HepG2 (cell line): ENCODE measurements at regions not wholly inside any gene's neighbourhood (a gene's known extent, or its start where the extent isn't known, plus 50 kb on each side); places are given as distances from the start of the nearest gene placed in this dataset.

Experiments used
- AKNA ChIP-seq: sonication (generic); formaldehyde crosslinking; IDR thresholded peaks from 2 replicates; pipeline ENCODE4 v1.4.0; 2020; ENCODE audit warnings: missing genetic modification reagents, borderline replicate concordance
- GMEB2 ChIP-seq: IDR thresholded peaks from 2 replicates; pipeline ENCODE4 v1.6.1; 2016; ENCODE audit warnings: missing biosample characterization, missing genetic modification reagents, low read depth
- HNRNPL ChIP-seq: fragments of 200-400 bp; formaldehyde crosslinking; IDR thresholded peaks from 2 replicates; pipeline ENCODE4 v1.6.1; 2017; ENCODE audit warnings: mild to moderate bottlenecking, low read depth, low read length
- POLR2AphosphoS2 ChIP-seq: IDR thresholded peaks from 2 replicates; pipeline ENCODE4 v1.6.1; 2011; ENCODE audit warnings: low read depth, low read length, improper control_type of control experiment
- RERE ChIP-seq: IDR thresholded peaks from 2 replicates; pipeline ENCODE4 v1.6.1; 2016; ENCODE audit warnings: low read depth, missing genetic modification reagents, missing compliant biosample characterization
- SP2 ChIP-seq: sonication (generic); formaldehyde crosslinking; IDR thresholded peaks from 2 replicates; pipeline ENCODE4 v1.5.1; 2020; ENCODE audit warnings: mild to moderate bottlenecking, missing genetic modification reagents
- THAP9 ChIP-seq: sonication (generic); formaldehyde crosslinking; IDR thresholded peaks from 2 replicates; pipeline ENCODE4; 2020; ENCODE audit warnings: missing genetic modification reagents, mild to moderate bottlenecking, borderline replicate concordance
- ZBTB1 ChIP-seq: sonication (generic); formaldehyde crosslinking; IDR thresholded peaks from 2 replicates; pipeline ENCODE4 v1.4.0; 2020; ENCODE audit warnings: missing genetic modification reagents, borderline replicate concordance
- ZBTB14 ChIP-seq: sonication (generic); formaldehyde crosslinking; IDR thresholded peaks from 2 replicates; pipeline ENCODE4 v1.4.0; 2020; ENCODE audit warnings: missing genetic modification reagents
- ZNF660 ChIP-seq: sonication (generic); formaldehyde crosslinking; IDR thresholded peaks from 2 replicates; pipeline ENCODE4 v1.5.1; 2020; ENCODE audit warnings: mild to moderate bottlenecking, low read depth, missing genetic modification reagents, borderline replicate concordance

GRCh38 chr6:137723273-137724017, 143.6 kb upstream of the TNFAIP3 start (continued):
- TF ChIP-seq AKNA (CRISPR knock-in tag) (peak; percentile 58; the same call in 1 of the 2 replicates), ZBTB1 (CRISPR knock-in tag) (no peak), POLR2AphosphoS2 (no peak), HNRNPL (peak; percentile 90), GMEB2 (CRISPR knock-in tag) (no peak), RERE (peak; percentile 89), ZNF660 (CRISPR knock-in tag) (no peak), THAP9 (no peak), SP2 (CRISPR knock-in tag) (no peak; the same call in 1 of the 2 replicates), ZBTB14 (CRISPR knock-in tag) (no peak)
